ENCODE measurements at regions not wholly inside any gene's neighbourhood (a gene's known extent, or its start where the extent isn't known, plus 50 kb on each side); places are given as distances from the start of the nearest gene placed in this dataset.

DNA sequence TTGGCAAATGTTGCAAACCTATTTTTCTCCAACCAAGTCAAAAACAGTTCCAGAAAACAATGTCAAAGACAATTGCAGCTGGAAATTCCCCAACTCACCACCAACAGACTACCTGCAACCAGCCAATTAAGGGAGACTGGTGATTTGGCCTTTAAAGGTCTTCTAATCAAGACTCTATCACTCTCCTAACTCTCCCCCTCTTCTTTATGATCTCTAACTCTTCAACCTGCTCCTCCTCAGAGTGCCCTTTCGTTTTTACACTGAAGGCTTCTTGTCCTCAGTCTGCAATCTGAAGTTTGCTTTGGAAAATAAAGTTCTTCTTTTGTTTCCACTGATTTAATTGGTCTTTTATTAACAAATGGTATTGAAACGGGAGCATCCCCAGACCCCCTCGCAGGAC, 203.9 kb downstream of the TECRL start:
- ATAC-seq (no peak), DNase-seq (ENCODE audit: low spot score) (no peak)
- no peak overlapping the region for H3K27ac ChIP-seq (ENCODE audit: low read depth)
- no peak overlapping the region for H3K4me3 Mint-ChIP-seq
- no peaks in the 10 kb centered on the region for H4K20me1 ChIP-seq (replicated peaks; ENCODE audit: insufficient read depth)
- no peaks in the 10 kb centered on the region for H3F3A ChIP-seq (replicated peaks; ENCODE audit: low read depth)
- peaks cover 18% of the 10 kb centered on the region; the same call in 2 of the 3 replicates for H3K36me3 Mint-ChIP-seq (ENCODE audit: low read depth)
- H3K9me2 ChIP-seq (ENCODE audit: insufficient read depth) = peaks cover 4% of the 10 kb centered on the region; the same call in 1 of the 2 replicates
- no peak overlapping the region for H2AFZ ChIP-seq
- H3K4me1 ChIP-seq (ENCODE audit: insufficient read depth) = peaks cover 15% of the 10 kb centered on the region; the same call in 1 of the 2 replicates
- H3K36me3 ChIP-seq (ENCODE audit: insufficient read depth) = no peaks in the 10 kb centered on the region; the same call in 1 of the 2 replicates
- no peak overlapping the region for H3K4me2 ChIP-seq
- H3K27me3 Mint-ChIP-seq (ENCODE audit: insufficient read depth, low read depth, poor library complexity) = no peaks in the 10 kb centered on the region
- no peak overlapping the region for H3K27ac Mint-ChIP-seq
- H3K4me1 Mint-ChIP-seq = peaks cover 4% of the 10 kb centered on the region; the same call in 2 of the 3 replicates
- no peak for TF ChIP-seq CREB1 (CRISPR knock-in tag; IDR thresholded peaks at IDR 0.05; ENCODE audit: low read depth)
- TF ChIP-seq, protein P1, sequence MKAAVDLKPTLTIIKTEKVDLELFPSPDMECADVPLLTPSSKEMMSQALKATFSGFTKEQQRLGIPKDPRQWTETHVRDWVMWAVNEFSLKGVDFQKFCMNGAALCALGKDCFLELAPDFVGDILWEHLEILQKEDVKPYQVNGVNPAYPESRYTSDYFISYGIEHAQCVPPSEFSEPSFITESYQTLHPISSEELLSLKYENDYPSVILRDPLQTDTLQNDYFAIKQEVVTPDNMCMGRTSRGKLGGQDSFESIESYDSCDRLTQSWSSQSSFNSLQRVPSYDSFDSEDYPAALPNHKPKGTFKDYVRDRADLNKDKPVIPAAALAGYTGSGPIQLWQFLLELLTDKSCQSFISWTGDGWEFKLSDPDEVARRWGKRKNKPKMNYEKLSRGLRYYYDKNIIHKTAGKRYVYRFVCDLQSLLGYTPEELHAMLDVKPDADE (IDR thresholded peaks at IDR 0.05) = no peak
- TF ChIP-seq, protein P2, sequence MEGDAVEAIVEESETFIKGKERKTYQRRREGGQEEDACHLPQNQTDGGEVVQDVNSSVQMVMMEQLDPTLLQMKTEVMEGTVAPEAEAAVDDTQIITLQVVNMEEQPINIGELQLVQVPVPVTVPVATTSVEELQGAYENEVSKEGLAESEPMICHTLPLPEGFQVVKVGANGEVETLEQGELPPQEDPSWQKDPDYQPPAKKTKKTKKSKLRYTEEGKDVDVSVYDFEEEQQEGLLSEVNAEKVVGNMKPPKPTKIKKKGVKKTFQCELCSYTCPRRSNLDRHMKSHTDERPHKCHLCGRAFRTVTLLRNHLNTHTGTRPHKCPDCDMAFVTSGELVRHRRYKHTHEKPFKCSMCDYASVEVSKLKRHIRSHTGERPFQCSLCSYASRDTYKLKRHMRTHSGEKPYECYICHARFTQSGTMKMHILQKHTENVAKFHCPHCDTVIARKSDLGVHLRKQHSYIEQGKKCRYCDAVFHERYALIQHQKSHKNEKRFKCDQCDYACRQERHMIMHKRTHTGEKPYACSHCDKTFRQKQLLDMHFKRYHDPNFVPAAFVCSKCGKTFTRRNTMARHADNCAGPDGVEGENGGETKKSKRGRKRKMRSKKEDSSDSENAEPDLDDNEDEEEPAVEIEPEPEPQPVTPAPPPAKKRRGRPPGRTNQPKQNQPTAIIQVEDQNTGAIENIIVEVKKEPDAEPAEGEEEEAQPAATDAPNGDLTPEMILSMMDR (conservative IDR thresholded peaks at IDR 0.05; ENCODE audit: low read depth in 2 of 2) = no peak
- TF ChIP-seq EZH2 (IDR thresholded peaks at IDR 0.05; ENCODE audit: low read depth, unreplicated experiment) = no peak
- TF ChIP-seq STAT1 (IDR thresholded peaks at IDR 0.05; ENCODE audit: unreplicated experiment) = no peak
- no peak for TF ChIP-seq ZNF114 (CRISPR knock-in tag; IDR thresholded peaks at IDR 0.05)
- TF ChIP-seq ZNF331 (CRISPR knock-in tag; IDR thresholded peaks at IDR 0.05; ENCODE audit: low read depth) = no peak
- TF ChIP-seq EZH2phosphoT487 (IDR thresholded peaks at IDR 0.05; ENCODE audit: unreplicated experiment) = no peak
- no peak for TF ChIP-seq JUNB (IDR thresholded peaks at IDR 0.05; ENCODE audit: unreplicated experiment)
- no peak for TF ChIP-seq ZNF462 (CRISPR knock-in tag; IDR thresholded peaks at IDR 0.05)
- no peak overlapping the region for H3K4me3 ChIP-seq
- H3K79me2 ChIP-seq (replicated peaks; ENCODE audit: insufficient read depth) = no peaks in the 10 kb centered on the region
- H3K9me3 Mint-ChIP-seq = peaks cover 24% of the 10 kb centered on the region
- H3K27me3 ChIP-seq (ENCODE audit: insufficient read depth) = no peaks in the 10 kb centered on the region
